GM12892 (cell line): ENCODE measurements at regions not wholly inside any gene's neighbourhood (a gene's known extent, or its start where the extent isn't known, plus 50 kb on each side); places are given as distances from the start of the nearest gene placed in this dataset.

Experiments used
- POLR2A ChIP-seq: IDR thresholded peaks from 2 replicates; pipeline ENCODE4 v1.6.1; 2011; ENCODE audit warnings: low read depth, low read length, control low read depth
- POLR2AphosphoS5 ChIP-seq: IDR thresholded peaks from 2 replicates; pipeline ENCODE4 v1.6.1; 2011; ENCODE audit warnings: low read depth, low read length, control low read depth
- TAF1 ChIP-seq: IDR thresholded peaks from 2 replicates; pipeline ENCODE4 v1.6.1; 2011; ENCODE audit warnings: low read depth, mild to moderate bottlenecking, control low read depth, low read length, borderline replicate concordance

- no peak for TF ChIP-seq POLR2AphosphoS5
- no peak for TF ChIP-seq POLR2A
- TF ChIP-seq TAF1, result no peak
Measured at GRCh38 chr2:65813631-65814173, 381.3 kb upstream of the SPRED2 start.
